Memory B cell (primary cell): ENCODE measurements at regions not wholly inside any gene's neighbourhood (a gene's known extent, or its start where the extent isn't known, plus 50 kb on each side); places are given as distances from the start of the nearest gene placed in this dataset.

Experiments used
- ATAC-seq: fragments of 150-1000 bp; cut with Tn5 transposase; 2 replicates; pipeline ENCODE4 v1.10.0; 2021; ENCODE audit warnings: low read depth, mild to moderate bottlenecking, moderate library complexity
- DNase-seq, 2 donors: peaks; one replicate each; pipeline ENCODE4 v3.0.0; 2022; ENCODE audit warnings: low spot score in 2 of 2
- H3K27ac Mint-ChIP-seq: one replicate; pipeline ENCODE4 v1.8.0; 2022; ENCODE audit warnings: mild to moderate bottlenecking, moderate library complexity, mixed read lengths
- H3K27me3 Mint-ChIP-seq: one replicate; pipeline ENCODE4 v1.8.0; 2022; ENCODE audit warnings: mixed read lengths
- H3K36me3 Mint-ChIP-seq: one replicate; pipeline ENCODE4 v1.8.0; 2022; ENCODE audit warnings: mild to moderate bottlenecking, mixed read lengths
- H3K4me1 Mint-ChIP-seq: one replicate; pipeline ENCODE4 v1.8.0; 2022; ENCODE audit warnings: mixed read lengths
- H3K4me3 Mint-ChIP-seq: one replicate; pipeline ENCODE4 v1.8.0; 2022; ENCODE audit warnings: mild to moderate bottlenecking, moderate library complexity, mixed read lengths
- H3K9me3 Mint-ChIP-seq: one replicate; pipeline ENCODE4 v1.8.0; 2022; ENCODE audit warnings: mixed read lengths

DNA sequence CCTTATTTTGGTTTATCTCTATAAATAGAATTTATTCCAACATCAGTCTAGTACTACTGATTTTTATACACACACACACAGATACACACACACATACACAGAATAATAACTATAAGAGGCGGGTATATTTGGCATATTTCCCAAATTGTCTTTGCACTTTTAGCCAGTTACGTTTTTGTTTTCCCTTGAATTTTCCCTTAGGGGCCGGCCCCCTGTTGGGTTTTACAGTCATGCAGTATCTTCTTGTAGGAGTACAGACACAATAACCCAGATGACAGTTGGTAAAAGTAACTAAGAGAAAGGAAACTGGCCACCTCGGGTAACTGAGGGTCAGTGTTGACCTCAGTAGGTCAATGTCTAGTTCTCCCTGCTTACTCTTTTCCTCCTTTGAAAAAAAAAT, 50.9 kb downstream of the DISP1 start:
- DNase-seq (no peak), ATAC-seq (no peak)
- Mint-ChIP-seq H3K36me3 (no peaks in the 10 kb centered on the region), H3K27me3 (no peaks in the 10 kb centered on the region), H3K9me3 (no peaks in the 10 kb centered on the region), H3K4me1 (peaks cover 9% of the 10 kb centered on the region), H3K4me3 (no peak overlapping the region), H3K27ac (no peak overlapping the region)

DNA sequence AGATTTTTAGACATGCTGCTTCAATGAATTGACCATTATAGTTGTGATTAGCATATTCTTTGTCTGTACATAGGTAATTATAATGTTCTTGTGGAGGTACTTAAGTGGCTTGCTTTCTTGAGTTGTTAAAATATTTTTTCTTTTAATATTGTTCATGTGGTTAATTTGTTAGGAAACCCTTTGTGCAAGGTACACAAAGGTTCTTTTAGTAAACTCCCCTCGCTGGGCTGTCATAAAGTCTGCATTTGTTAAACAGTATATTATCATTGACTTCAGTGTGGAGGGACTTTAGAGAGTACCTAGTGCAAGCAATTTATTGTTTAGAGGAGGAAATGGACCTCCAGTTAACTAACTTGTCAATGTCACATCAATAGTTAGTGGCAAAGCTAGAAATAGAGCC, 52.5 kb downstream of the DISP1 start:
- H3K27me3 Mint-ChIP-seq = no peaks in the 10 kb centered on the region
- no peaks in the 10 kb centered on the region for H3K9me3 Mint-ChIP-seq
- H3K4me3 Mint-ChIP-seq = no peak overlapping the region
- H3K36me3 Mint-ChIP-seq = peaks cover under 1% of the 10 kb centered on the region
- no peak overlapping the region for H3K27ac Mint-ChIP-seq
- DNase-seq (no peak), ATAC-seq (no peak)
- H3K4me1 Mint-ChIP-seq = peaks cover 5% of the 10 kb centered on the region

- Mint-ChIP-seq H3K9me3 (peaks cover 6% of the 10 kb centered on the region), H3K27me3 (no peaks in the 10 kb centered on the region), H3K27ac (no peak overlapping the region), H3K4me1 (peaks cover 21% of the 10 kb centered on the region), H3K36me3 (peaks cover 26% of the 10 kb centered on the region), H3K4me3 (no peak overlapping the region)
- no peak for ATAC-seq
- DNase-seq = no peak
Measured at GRCh38 chr1:222876182-222876581, 61.3 kb downstream of the DISP1 start.

GRCh38 chr1:222877854-222878253, 63.0 kb downstream of the DISP1 start:
- no peaks in the 10 kb centered on the region for H3K27me3 Mint-ChIP-seq
- no peak overlapping the region for H3K27ac Mint-ChIP-seq
- H3K9me3 Mint-ChIP-seq = peaks cover 6% of the 10 kb centered on the region
- H3K36me3 Mint-ChIP-seq = peaks cover 25% of the 10 kb centered on the region
- peaks cover 21% of the 10 kb centered on the region for H3K4me1 Mint-ChIP-seq
- ATAC-seq = no peak
- no peak overlapping the region for H3K4me3 Mint-ChIP-seq
- no peak for DNase-seq

- Mint-ChIP-seq H3K4me3 (no peak overlapping the region), H3K27ac (no peak overlapping the region), H3K27me3 (no peaks in the 10 kb centered on the region), H3K4me1 (peaks cover 17% of the 10 kb centered on the region), H3K9me3 (peaks cover 2% of the 10 kb centered on the region), H3K36me3 (peaks cover 17% of the 10 kb centered on the region)
- DNase-seq (no peak), ATAC-seq (no peak)
Measured at GRCh38 chr1:222880587-222880986, 65.7 kb downstream of the DISP1 start.

DNA sequence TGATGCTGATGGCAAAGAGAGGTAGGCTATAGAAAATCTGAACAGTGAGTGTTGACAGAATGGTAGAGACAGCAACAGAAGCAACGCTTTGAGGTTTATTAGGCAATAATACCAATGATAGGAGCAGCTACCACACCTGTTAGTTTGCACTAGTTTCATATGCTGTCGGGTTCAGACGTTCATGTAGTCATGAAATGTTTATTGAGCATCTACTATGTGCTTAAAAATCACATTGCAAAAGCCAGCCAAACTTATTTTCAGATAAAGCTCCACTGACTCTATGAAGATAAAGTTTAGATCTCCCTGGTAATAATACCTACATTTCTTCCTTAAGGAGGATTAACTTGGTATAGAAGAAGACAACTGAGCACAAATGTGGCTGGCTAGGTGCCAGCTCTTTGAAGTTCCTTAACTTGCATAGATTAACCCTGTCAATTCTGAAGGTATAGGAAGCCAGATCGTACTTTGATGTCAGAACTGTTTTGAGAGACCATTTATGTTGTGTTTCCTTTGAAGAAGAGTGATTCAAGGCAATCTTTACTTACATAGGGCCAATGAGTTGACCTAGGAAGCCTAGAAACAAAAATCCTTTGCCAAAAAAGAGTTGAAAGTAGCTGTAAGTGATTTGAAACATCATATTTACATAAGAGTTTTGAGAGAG, 71.5 kb downstream of the DISP1 start:
- DNase-seq (no peak), ATAC-seq (no peak)
- no peak overlapping the region for H3K27ac Mint-ChIP-seq
- H3K4me3 Mint-ChIP-seq = no peak overlapping the region
- no peaks in the 10 kb centered on the region for H3K4me1 Mint-ChIP-seq
- H3K9me3 Mint-ChIP-seq = no peaks in the 10 kb centered on the region
- H3K27me3 Mint-ChIP-seq = no peaks in the 10 kb centered on the region
- H3K36me3 Mint-ChIP-seq = peaks cover 10% of the 10 kb centered on the region

GRCh38 chr1:222886878-222887351, 72.1 kb downstream of the DISP1 start:
- no peaks in the 10 kb centered on the region for H3K9me3 Mint-ChIP-seq
- no peaks in the 10 kb centered on the region for H3K27me3 Mint-ChIP-seq
- H3K27ac Mint-ChIP-seq = no peak overlapping the region
- ATAC-seq (no peak), DNase-seq (no peak)
- H3K36me3 Mint-ChIP-seq = peaks cover 7% of the 10 kb centered on the region
- H3K4me3 Mint-ChIP-seq = no peak overlapping the region
- H3K4me1 Mint-ChIP-seq = no peaks in the 10 kb centered on the region

DNA sequence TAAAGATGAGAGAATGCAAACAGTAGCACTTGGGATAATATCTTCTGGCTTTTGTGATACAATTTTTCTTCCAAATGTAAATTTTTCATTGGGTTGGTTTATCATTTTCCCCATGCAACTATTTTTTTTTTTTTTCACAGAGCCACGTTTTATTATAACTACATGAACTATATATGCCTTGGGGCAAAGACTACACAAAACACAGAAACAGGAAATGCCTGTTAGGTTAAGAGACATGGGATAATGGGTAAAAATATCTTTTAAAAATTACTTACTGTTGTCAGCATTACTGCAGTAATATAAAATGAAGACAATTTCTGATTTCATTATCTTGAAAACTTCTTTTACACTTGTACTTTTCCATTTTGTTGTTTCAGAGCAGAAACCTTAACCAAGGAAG, 74.6 kb downstream of the DISP1 start:
- ATAC-seq = no peak
- H3K27me3 Mint-ChIP-seq = no peaks in the 10 kb centered on the region

DNA sequence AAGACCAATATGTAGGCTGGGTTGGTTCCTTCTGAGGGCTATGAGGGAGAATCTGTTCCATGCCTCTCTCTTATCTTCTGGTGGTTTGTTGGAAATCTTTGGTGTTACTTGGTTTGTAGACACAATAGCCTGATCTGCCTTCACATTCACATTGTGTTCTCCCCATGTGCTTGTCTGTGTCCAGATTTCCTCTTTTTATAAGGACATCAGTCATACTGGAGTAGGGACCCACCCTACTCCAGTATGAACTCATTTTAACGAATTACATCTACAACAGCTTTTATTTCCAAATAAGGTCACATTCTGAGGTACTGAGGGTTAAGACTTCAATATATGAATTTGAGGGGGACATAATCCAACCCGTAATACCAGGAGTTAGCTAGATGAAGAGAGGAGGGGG, 75.9 kb downstream of the DISP1 start:
- Mint-ChIP-seq H3K4me1 (no peaks in the 10 kb centered on the region), H3K36me3 (peaks cover 7% of the 10 kb centered on the region), H3K4me3 (no peak overlapping the region), H3K27ac (no peak overlapping the region), H3K9me3 (no peaks in the 10 kb centered on the region), H3K27me3 (no peaks in the 10 kb centered on the region)
- ATAC-seq (no peak), DNase-seq (no peak)

More for the DNA sequence above, 74.6 kb downstream of the DISP1 start:
- Mint-ChIP-seq H3K4me3 (no peak overlapping the region), H3K36me3 (peaks cover 10% of the 10 kb centered on the region), H3K27ac (no peak overlapping the region), H3K9me3 (no peaks in the 10 kb centered on the region), H3K4me1 (no peaks in the 10 kb centered on the region)
- DNase-seq = no peak

- Mint-ChIP-seq H3K9me3 (no peaks in the 10 kb centered on the region), H3K4me1 (peaks cover 1% of the 10 kb centered on the region), H3K27me3 (no peaks in the 10 kb centered on the region), H3K4me3 (no peak overlapping the region), H3K27ac (no peak overlapping the region), H3K36me3 (peaks cover 5% of the 10 kb centered on the region)
- ATAC-seq (no peak), DNase-seq (no peak)
Measured at GRCh38 chr1:222891578-222891977, 76.7 kb downstream of the DISP1 start.

GRCh38 chr1:222892137-222892769, 77.4 kb downstream of the DISP1 start:
- H3K4me3 Mint-ChIP-seq = no peak overlapping the region

DNA sequence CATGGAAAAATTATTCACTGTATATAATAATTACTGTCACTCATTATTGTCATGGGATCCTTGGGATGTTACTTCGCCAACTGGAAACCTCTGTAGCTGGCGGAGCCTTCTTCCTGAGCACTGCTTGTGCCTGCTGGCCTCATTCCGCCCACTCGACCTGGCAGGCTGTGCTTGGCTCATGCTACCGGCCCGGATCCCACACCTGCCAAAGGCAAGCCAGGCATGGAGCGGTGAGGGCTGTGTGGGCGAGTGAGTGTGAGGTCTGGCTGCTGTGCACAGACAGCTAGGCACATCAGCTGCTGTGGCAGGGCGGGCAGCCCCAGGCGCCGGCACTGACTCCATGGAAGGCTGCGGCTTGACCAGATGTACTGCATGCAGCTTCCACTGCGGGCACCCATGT, 78.4 kb downstream of the DISP1 start:
- H3K27ac Mint-ChIP-seq = no peak overlapping the region
- ATAC-seq = no peak

More at GRCh38 chr1:222892137-222892769, 77.4 kb downstream of the DISP1 start:
- H3K27me3 Mint-ChIP-seq = no peaks in the 10 kb centered on the region
- H3K36me3 Mint-ChIP-seq = peaks cover 5% of the 10 kb centered on the region
- ATAC-seq (no peak), DNase-seq (no peak)
- no peak overlapping the region for H3K27ac Mint-ChIP-seq
- no peaks in the 10 kb centered on the region for H3K9me3 Mint-ChIP-seq
- peaks cover 7% of the 10 kb centered on the region for H3K4me1 Mint-ChIP-seq

DNA sequence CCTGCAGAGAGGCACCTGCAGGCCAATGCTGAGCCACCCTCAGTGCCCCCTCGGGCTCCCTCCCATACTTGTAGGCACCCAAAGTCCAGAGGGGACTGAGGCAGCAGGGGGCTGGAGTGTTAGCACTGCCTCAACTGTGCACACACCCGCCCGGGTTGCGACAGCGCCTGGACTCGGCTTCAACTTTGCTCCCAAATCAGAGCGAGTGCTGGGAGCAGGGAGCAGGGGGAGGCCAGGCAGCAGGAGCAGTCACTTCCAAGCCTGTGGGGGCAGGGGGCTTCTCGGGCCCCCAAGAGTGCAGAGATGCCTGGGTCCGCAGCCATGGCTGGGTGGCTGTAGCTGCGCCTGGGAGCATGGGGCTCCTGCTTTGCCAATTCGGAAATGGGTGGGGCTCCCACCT, 79.5 kb downstream of the DISP1 start:
- H3K36me3 Mint-ChIP-seq = peaks cover 5% of the 10 kb centered on the region
- DNase-seq = no peak
- H3K9me3 Mint-ChIP-seq = no peaks in the 10 kb centered on the region
- peaks cover 10% of the 10 kb centered on the region for H3K4me1 Mint-ChIP-seq
- ATAC-seq = no peak
- H3K4me3 Mint-ChIP-seq = no peak overlapping the region
- H3K27me3 Mint-ChIP-seq = no peaks in the 10 kb centered on the region
- H3K27ac Mint-ChIP-seq = no peak overlapping the region

More for the DNA sequence above, 78.4 kb downstream of the DISP1 start:
- peaks cover 10% of the 10 kb centered on the region for H3K4me1 Mint-ChIP-seq
- no peaks in the 10 kb centered on the region for H3K27me3 Mint-ChIP-seq
- no peaks in the 10 kb centered on the region for H3K9me3 Mint-ChIP-seq
- H3K36me3 Mint-ChIP-seq = peaks cover 5% of the 10 kb centered on the region
- no peak for DNase-seq
- H3K4me3 Mint-ChIP-seq = no peak overlapping the region

- no peak for ATAC-seq
- H3K36me3 Mint-ChIP-seq = peaks cover 15% of the 10 kb centered on the region
- no peaks in the 10 kb centered on the region for H3K27me3 Mint-ChIP-seq
- no peak overlapping the region for H3K27ac Mint-ChIP-seq
- H3K4me1 Mint-ChIP-seq = peaks cover 10% of the 10 kb centered on the region
- H3K9me3 Mint-ChIP-seq = peaks cover 2% of the 10 kb centered on the region
- DNase-seq = no peak
- H3K4me3 Mint-ChIP-seq = no peak overlapping the region
Measured at GRCh38 chr1:222896630-222897526, 82.0 kb downstream of the DISP1 start.
